HFFc6 (cell line): ENCODE measurements at regions not wholly inside any gene's neighbourhood (a gene's known extent, or its start where the extent isn't known, plus 50 kb on each side); places are given as distances from the start of the nearest gene placed in this dataset.

ENCODE experiments used
- DNase-seq: peaks from one replicate; pipeline ENCODE4 v3.0.0-alpha.2; 2018
- H3K27ac Mint-ChIP-seq: 2 replicates; pipeline ENCODE4 v1.8.0; 2020; ENCODE audit warnings: mild to moderate bottlenecking, mixed read lengths
- H3K27me3 Mint-ChIP-seq: 2 replicates; pipeline ENCODE4 v1.8.0; 2021; ENCODE audit warnings: mild to moderate bottlenecking, moderate library complexity, mixed read lengths; ENCODE audit not compliant: insufficient read depth
- H3K36me3 Mint-ChIP-seq: 2 replicates; pipeline ENCODE4 v1.8.0; 2021; ENCODE audit warnings: low read depth, mixed read lengths
- H3K4me1 Mint-ChIP-seq: 2 replicates; pipeline ENCODE4 v1.8.0; 2020; ENCODE audit warnings: low read depth, mixed read lengths
- H3K4me3 Mint-ChIP-seq: 2 replicates; pipeline ENCODE4 v1.8.0; 2020; ENCODE audit warnings: mild to moderate bottlenecking, moderate library complexity, mixed read lengths
- H3K9me3 Mint-ChIP-seq: 2 replicates; pipeline ENCODE4 v1.8.0; 2020; ENCODE audit warnings: mild to moderate bottlenecking, mixed read lengths
- TF ChIP-seq, protein P1 (sequence below): fragments of 200-600 bp; sonication (generic); IDR thresholded peaks from 2 replicates; pipeline ENCODE4 v1.5.0; 2021; ENCODE audit warnings: antibody characterized with exemption, mild to moderate bottlenecking

DNA sequence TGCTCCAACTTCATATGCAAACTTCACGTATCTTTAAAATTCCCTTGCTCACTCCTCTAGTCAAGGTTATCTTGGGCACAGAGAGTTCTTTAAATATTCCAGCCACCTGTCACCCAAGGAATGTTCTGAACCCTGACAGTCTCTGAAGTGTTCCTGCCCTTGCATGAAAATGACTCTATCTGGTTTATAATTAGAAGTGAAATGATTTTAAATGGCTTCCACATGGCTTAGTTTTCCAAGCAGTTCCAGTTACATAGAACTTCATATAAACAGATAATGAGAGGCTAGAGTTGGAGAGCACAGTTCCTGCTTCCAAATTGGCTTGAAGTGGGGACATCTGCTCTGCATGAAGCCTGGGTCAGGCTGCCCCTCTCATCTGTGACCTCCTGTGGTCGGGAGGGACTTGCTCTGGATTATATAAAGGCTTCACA, 81.9 kb downstream of the SLC4A3 start:
- Mint-ChIP-seq H3K27ac (no peak overlapping the region), H3K27me3 (peaks cover 14% of the 10 kb centered on the region), H3K4me3 (no peak overlapping the region), H3K4me1 (peaks cover 16% of the 10 kb centered on the region), H3K9me3 (peaks cover 5% of the 10 kb centered on the region), H3K36me3 (peaks cover 5% of the 10 kb centered on the region; the same call in 1 of the 2 replicates)
- TF ChIP-seq, protein P1, sequence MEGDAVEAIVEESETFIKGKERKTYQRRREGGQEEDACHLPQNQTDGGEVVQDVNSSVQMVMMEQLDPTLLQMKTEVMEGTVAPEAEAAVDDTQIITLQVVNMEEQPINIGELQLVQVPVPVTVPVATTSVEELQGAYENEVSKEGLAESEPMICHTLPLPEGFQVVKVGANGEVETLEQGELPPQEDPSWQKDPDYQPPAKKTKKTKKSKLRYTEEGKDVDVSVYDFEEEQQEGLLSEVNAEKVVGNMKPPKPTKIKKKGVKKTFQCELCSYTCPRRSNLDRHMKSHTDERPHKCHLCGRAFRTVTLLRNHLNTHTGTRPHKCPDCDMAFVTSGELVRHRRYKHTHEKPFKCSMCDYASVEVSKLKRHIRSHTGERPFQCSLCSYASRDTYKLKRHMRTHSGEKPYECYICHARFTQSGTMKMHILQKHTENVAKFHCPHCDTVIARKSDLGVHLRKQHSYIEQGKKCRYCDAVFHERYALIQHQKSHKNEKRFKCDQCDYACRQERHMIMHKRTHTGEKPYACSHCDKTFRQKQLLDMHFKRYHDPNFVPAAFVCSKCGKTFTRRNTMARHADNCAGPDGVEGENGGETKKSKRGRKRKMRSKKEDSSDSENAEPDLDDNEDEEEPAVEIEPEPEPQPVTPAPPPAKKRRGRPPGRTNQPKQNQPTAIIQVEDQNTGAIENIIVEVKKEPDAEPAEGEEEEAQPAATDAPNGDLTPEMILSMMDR = no peak
- DNase-seq = no peak

DNA sequence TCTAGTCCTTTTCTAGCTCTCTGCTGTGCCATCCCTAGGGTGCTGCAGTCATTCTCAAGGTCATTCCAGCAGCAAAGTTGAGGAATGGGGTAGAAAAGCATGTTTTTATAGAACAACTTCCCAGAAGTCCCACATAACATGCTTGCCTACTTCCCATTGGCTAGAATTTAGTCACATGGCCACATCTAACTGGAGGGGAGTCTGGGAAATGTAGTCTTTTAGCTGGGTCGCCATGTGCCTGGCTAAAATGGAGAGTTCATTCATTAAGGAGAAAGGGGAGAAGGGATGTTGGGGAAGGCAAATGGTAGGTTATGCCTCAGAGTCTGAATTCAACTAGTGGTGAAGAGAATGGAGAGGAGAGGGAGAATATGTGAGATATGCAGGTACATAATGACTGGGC, 85.7 kb downstream of the SLC4A3 start:
- TF ChIP-seq, protein P1 = no peak
- Mint-ChIP-seq H3K36me3 (peaks cover 5% of the 10 kb centered on the region; the same call in 1 of the 2 replicates), H3K27me3 (peaks cover 18% of the 10 kb centered on the region), H3K27ac (no peak overlapping the region), H3K4me3 (no peak overlapping the region; the same call in 1 of the 2 replicates), H3K4me1 (peaks cover under 1% of the 10 kb centered on the region), H3K9me3 (peaks cover 5% of the 10 kb centered on the region)
- peak; percentile 40 for DNase-seq

DNA sequence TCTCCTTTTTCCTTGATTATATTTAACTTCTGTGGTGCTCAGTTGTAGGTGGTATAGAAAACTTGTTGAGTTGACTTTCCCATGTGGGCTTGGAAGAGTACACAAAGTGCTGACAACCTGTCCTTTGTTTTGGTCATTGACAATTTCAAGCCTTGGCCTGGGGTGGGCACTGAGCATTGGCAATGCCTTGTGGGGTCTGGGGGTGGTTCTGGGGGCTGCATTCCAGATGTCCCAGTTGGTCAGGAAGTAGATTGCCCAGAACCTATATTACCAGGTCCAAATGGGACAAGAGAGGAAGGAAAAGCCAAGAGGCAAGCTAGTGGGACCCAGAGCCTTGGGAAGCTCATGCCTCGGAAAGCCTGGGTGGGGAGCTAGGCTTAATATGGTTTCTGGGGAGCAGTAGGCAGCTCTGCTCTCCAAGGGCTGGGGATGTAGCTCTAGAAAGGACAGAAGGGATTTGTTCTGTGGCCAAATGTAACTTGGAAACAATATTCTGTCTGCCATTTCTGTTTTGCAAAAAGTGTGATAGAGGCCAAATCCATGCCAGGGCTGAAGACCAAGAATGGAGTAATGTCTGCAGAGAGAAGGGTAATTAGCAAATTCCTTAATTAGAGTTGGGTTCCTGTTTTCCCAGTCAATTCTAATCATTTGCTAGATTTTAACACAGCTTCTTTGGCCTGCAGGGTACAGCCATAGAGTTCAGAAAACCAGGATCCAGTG, 87.4 kb downstream of the SLC4A3 start:
- H3K36me3 Mint-ChIP-seq = peaks cover 5% of the 10 kb centered on the region; the same call in 1 of the 2 replicates
- H3K4me3 Mint-ChIP-seq = no peak overlapping the region
- peaks cover 5% of the 10 kb centered on the region for H3K9me3 Mint-ChIP-seq
- TF ChIP-seq, protein P1 = no peak
- H3K27me3 Mint-ChIP-seq = peaks cover 17% of the 10 kb centered on the region
- DNase-seq = no peak
- H3K4me1 Mint-ChIP-seq = no peaks in the 10 kb centered on the region
- no peak overlapping the region for H3K27ac Mint-ChIP-seq

DNA sequence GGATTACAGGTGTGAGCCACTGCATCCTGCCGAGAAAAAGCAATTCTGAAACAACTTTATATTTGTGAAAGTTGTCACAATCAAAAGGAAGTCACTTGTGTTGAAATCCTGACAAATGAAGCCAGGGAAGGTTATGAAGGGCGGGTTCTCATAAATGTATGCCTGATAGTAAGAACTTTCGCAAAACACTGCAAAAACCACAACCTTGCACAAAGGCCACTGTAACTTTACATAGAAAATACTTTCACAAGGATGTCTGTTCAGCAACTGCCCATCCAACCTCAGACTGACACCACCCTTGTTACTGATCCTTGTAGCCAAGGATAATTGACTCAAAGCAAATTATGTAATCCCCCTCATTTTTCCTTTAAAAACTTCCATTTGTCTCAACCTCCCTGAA, 90.6 kb downstream of the SLC4A3 start:
- peaks cover 11% of the 10 kb centered on the region for H3K4me1 Mint-ChIP-seq
- H3K27ac Mint-ChIP-seq = no peak overlapping the region
- TF ChIP-seq, protein P1 = no peak
- peaks cover 4% of the 10 kb centered on the region; the same call in 1 of the 2 replicates for H3K36me3 Mint-ChIP-seq
- peaks cover 4% of the 10 kb centered on the region for H3K9me3 Mint-ChIP-seq
- no peak overlapping the region for H3K4me3 Mint-ChIP-seq
- peaks cover 5% of the 10 kb centered on the region for H3K27me3 Mint-ChIP-seq
- no peak for DNase-seq

DNA sequence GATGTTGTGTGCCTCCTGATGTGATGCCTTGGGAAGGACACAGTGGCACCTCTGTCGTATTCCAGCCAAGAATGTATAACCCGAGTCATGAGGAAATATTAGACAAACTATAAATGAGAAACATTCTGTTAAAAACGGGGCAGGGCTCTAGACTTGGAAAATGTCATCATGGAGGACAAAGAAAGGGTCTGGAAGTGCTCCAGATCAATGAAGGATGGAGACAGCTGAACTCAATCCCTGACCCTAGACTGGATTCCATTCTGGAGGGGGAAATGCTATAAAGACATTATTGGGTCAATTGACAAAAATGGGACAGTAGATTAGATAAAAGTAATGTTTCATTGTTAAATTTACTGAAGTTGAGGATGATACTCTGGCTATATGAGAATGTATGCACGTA, 92.1 kb downstream of the SLC4A3 start:
- Mint-ChIP-seq H3K4me1 (peaks cover 15% of the 10 kb centered on the region), H3K9me3 (no peaks in the 10 kb centered on the region), H3K4me3 (no peak overlapping the region), H3K27ac (no peak overlapping the region), H3K27me3 (peaks cover 5% of the 10 kb centered on the region), H3K36me3 (no peaks in the 10 kb centered on the region)
- no peak for DNase-seq
- TF ChIP-seq, protein P1 = no peak
